ENCODE measurements at regions not wholly inside any gene's neighbourhood (a gene's known extent, or its start where the extent isn't known, plus 50 kb on each side); places are given as distances from the start of the nearest gene placed in this dataset.
"Not testable (repeated sequence)": the region's sequence is repeated elsewhere in the genome, so short reads cannot be mapped to it uniquely, and the experiment has no call there.

- TF ChIP-seq ZBTB33 (IDR thresholded peaks at IDR 0.05; ENCODE audit: borderline replicate concordance, low read depth) = no peak
- no peak for TF ChIP-seq GABPA (IDR thresholded peaks at IDR 0.05; ENCODE audit: low read depth)
These were observed 87.8 kb upstream of the SLC39A10 start (continued) for GRCh38 chr2:195569255-195569654.

GRCh38 chr2:195564625-195565135 is 92.3 kb upstream of the SLC39A10 start:
- H3K27me3 ChIP-seq (ENCODE audit: insufficient read depth); POLR2A ChIA-PET; H3K4me3 ChIP-seq (ENCODE audit: low read depth in 2 of 2, low read length in 1 of 2); H3K79me2 ChIP-seq (ENCODE audit: insufficient read depth); H3K9ac ChIP-seq; H3K36me3 ChIP-seq (replicated peaks in 1 of 2; ENCODE audit: control insufficient read depth in 1 of 2, insufficient read depth in 2 of 2, low read length in 1 of 2); CTCF ChIA-PET; DNase-seq; H3K9me2 ChIP-seq; H3K9me3 ChIP-seq; H4K20me1 ChIP-seq (ENCODE audit: insufficient read depth): not testable (repeated sequence)
- Histone ChIP-seq H3F3A (replicated peaks; ENCODE audit: insufficient read depth) (peaks cover 29% of the 10 kb centered on the region), H3K4me1 (ENCODE audit: control insufficient read depth in 1 of 2, insufficient read depth in 2 of 2, low read depth in 1 of 2, low read length in 1 of 2) (peaks cover 0 to 34% of the 10 kb centered on the region in 2 experiments; a peak in 3 of 4 replicates), H3K4me2 (peak overlapping the region; percentile 66; the same call in 1 of the 2 replicates), H2AFZ (ENCODE audit: low read depth) (peak overlapping the region; percentile 56; the same call in 1 of the 2 replicates), H3K27ac (ENCODE audit: low read depth in 2 of 2, low read length in 1 of 2) (peak overlapping the region in 1 of 2 experiments; percentile 89; a peak in 2 of 4 replicates)
- 85% methylated on average over 8 of the region's 8 CpGs for WGBS (ENCODE audit: low lambda C conversion rate)

GRCh38 chr2:195563857-195564512 is 93.0 kb upstream of the SLC39A10 start:
- Histone ChIP-seq H2AFZ (ENCODE audit: low read depth) (peak overlapping the region; percentile 56; the same call in 1 of the 2 replicates), H3K27me3 (ENCODE audit: insufficient read depth) (no peaks in the 10 kb centered on the region), H3K4me1 (ENCODE audit: control insufficient read depth in 1 of 2, insufficient read depth in 2 of 2, low read depth in 1 of 2, low read length in 1 of 2) (peaks cover 0 to 39% of the 10 kb centered on the region in 2 experiments; a peak in 3 of 4 replicates), H3K9me3 (no peaks in the 10 kb centered on the region), H4K20me1 (ENCODE audit: insufficient read depth) (no peaks in the 10 kb centered on the region), H3K27ac (ENCODE audit: low read depth in 2 of 2, low read length in 1 of 2) (peak overlapping the region in 1 of 2 experiments; percentile 89; a peak in 3 of 4 replicates), H3K9me2 (no peaks in the 10 kb centered on the region), H3K4me3 (ENCODE audit: low read depth in 2 of 2, low read length in 1 of 2) (no peak overlapping the region), H3F3A (replicated peaks; ENCODE audit: insufficient read depth) (peaks cover 36% of the 10 kb centered on the region), H3K9ac (peak overlapping the region; percentile 50; the same call in 1 of the 2 replicates), H3K36me3 (replicated peaks in 1 of 2; ENCODE audit: control insufficient read depth in 1 of 2, insufficient read depth in 2 of 2, low read length in 1 of 2) (no peaks in the 10 kb centered on the region), H3K79me2 (ENCODE audit: insufficient read depth) (no peaks in the 10 kb centered on the region), H3K4me2 (peak overlapping the region; percentile 66)
- CTCF ChIA-PET = no interaction called here
- POLR2A ChIA-PET = no interaction called here
- DNase-seq = no peak
- 70% methylated on average over 12 of the region's 12 CpGs for WGBS (ENCODE audit: low lambda C conversion rate)
- peak; percentile 46; the same call in 1 of the 2 replicates for TF ChIP-seq NFIC (IDR thresholded peaks at IDR 0.05; ENCODE audit: borderline replicate concordance)
- TF ChIP-seq USF2 (IDR thresholded peaks at IDR 0.05; ENCODE audit: borderline replicate concordance, low read depth, low read length) = no peak
- TF ChIP-seq ELF1 (IDR thresholded peaks at IDR 0.05) = no peak
- TF ChIP-seq TCF12 (IDR thresholded peaks at IDR 0.05) = peak; percentile 82
- TF ChIP-seq SMC3 (IDR thresholded peaks at IDR 0.05; ENCODE audit: low read depth, low read length) = no peak
- TF ChIP-seq MXI1 (IDR thresholded peaks at IDR 0.05; ENCODE audit: low read depth, low read length) = no peak
- TF ChIP-seq MEF2A (IDR thresholded peaks at IDR 0.05; ENCODE audit: borderline replicate concordance, low read depth) = peak; percentile 59
- peak; percentile 86 for TF ChIP-seq JUND (IDR thresholded peaks at IDR 0.05)
- TF ChIP-seq PBX3 (IDR thresholded peaks at IDR 0.05) = peak; percentile 35; the same call in 1 of the 2 replicates
- TF ChIP-seq RFX5 (IDR thresholded peaks at IDR 0.05; ENCODE audit: low read length) = no peak
- TF ChIP-seq FOXM1 (IDR thresholded peaks at IDR 0.05; ENCODE audit: low read depth) = peak; percentile 62; the same call in 1 of the 2 replicates
- TF ChIP-seq FOXJ3 (CRISPR knock-in tag; IDR thresholded peaks at IDR 0.05) = no peak
- peak; percentile 27; the same call in 1 of the 2 replicates for TF ChIP-seq MAX (IDR thresholded peaks at IDR 0.05; ENCODE audit: low read depth)
- peak; percentile 34; the same call in 1 of the 2 replicates for TF ChIP-seq POLR2AphosphoS5 (IDR thresholded peaks at IDR 0.05; ENCODE audit: low read depth, low read length)
- peak; percentile 37; the same call in 1 of the 2 replicates for TF ChIP-seq RXRA (IDR thresholded peaks at IDR 0.05; ENCODE audit: borderline replicate concordance, low read depth)
- TF ChIP-seq RCOR1 (IDR thresholded peaks at IDR 0.05; ENCODE audit: low read length) = no peak
- TF ChIP-seq FOSL2 (IDR thresholded peaks at IDR 0.05; ENCODE audit: borderline replicate concordance, low read depth) = peak; percentile 91
- TF ChIP-seq TAF1 (IDR thresholded peaks at IDR 0.05; ENCODE audit: borderline replicate concordance, low read depth, low read length) = no peak
- peak; percentile 64; the same call in 1 of the 2 replicates for TF ChIP-seq TEAD4 (IDR thresholded peaks at IDR 0.05; ENCODE audit: borderline replicate concordance, insufficient read depth)
- TF ChIP-seq NRF1 (IDR thresholded peaks at IDR 0.05; ENCODE audit: low read depth, low read length) = no peak
- TF ChIP-seq EP300 (IDR thresholded peaks at IDR 0.05; ENCODE audit: borderline replicate concordance in 1 of 2, low read depth in 1 of 2, low read length in 1 of 2) = peak in 1 of 2 experiments; percentile 89; a peak in 2 of 4 replicates
